ENCODE measurements at regions not wholly inside any gene's neighbourhood (a gene's known extent, or its start where the extent isn't known, plus 50 kb on each side); places are given as distances from the start of the nearest gene placed in this dataset.
"Not testable (repeated sequence)": the region's sequence is repeated elsewhere in the genome, so short reads cannot be mapped to it uniquely, and the experiment has no call there.

DNA sequence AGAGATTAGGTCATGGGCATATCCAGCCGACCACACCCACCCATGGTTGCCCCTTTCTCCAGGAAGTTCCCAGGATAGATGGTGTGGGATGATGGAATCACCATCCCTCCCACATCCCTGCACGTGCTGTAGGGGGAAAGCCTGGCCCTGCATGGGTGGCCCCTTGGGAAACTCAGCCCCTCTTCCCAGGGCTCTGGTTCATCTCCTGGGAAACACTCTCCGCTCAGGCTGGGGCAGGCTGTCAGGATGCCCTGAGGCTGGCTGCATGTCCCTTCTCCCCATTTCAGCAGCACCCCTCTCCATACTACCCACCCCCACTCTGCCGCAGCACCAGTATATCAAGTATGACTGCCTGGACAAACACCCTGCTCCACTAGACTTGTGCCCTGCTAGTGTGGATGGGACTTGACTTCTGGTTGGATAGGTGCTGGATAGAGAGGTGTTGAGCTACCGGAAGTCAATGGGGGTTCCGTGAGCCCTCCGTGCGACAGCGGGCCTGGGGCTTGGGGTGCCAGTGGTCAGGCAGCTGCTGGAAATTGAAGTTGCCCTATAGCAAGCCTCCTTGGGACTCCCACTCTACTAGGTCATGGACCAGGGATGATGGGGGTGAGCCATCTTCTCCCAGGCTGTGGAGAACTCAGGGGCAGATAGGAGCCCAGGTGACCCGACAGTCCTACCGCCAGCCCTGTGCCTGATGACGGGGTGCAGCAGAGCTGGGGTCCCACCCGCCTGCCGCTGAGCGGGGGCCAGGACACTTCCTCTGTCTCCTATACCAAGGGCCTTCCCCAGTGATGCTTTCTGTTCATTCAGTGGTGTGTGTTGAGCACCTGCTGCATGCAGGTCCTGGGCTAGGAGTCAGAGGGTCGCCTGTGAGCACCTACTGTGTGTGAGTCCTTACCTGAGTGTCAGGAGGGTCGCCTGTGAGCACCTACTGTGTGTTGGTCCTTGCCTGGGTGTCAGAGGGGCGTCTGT lies 69.4 kb upstream of the COL5A1 start:
- in situ Hi-C loops (cut with MboI; ENCODE audit: low sequenced_read_pairs), result no loop called here
- CTCF ChIA-PET, result no interaction called here
- peak overlapping the region; percentile 39 for H2AFZ ChIP-seq (replicated peaks; ENCODE audit: low read length, poor library complexity)

DNA sequence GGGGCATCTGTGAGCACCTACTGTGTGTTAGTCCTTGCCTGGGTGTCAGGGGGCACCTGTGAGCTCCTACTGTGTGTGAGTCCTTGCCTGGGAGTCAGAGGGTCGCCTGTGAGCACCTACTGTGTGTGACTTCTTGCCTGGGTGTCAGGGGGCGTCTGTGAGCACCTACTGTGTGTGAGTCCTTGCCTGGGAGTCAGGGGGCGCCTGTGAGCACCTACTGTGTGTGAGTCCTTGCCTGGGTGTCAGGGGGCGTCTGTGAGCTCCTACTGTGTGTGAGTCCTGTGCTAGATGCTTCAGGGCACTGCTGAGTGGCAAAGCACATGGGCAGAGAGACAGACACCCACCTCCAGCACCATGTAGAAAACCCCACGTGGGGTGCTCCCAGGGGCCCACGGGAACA lies 66.9 kb upstream of the COL5A1 start:
- H4K8ac ChIP-seq (ENCODE audit: low read depth in 2 of 2, low read length in 2 of 2); H3K4me2 ChIP-seq (ENCODE audit: low read depth, low read length); H3K9me1 ChIP-seq (ENCODE audit: insufficient read depth, low read length); H2BK5ac ChIP-seq (ENCODE audit: low read depth, low read length, poor library complexity, severe bottlenecking); BruUV-seq (replicated peaks); H3K9me3 ChIP-seq (ENCODE audit: control insufficient read depth, insufficient read depth, low read length); H3K27me3 ChIP-seq (ENCODE audit: control insufficient read depth, insufficient read depth, low read length); H3K36me3 ChIP-seq (ENCODE audit: control insufficient read depth, insufficient read depth, low read length); CTCF ChIA-PET; in situ Hi-C loops (cut with MboI; ENCODE audit: low sequenced_read_pairs); H3K56ac ChIP-seq (ENCODE audit: extremely low read depth, insufficient read depth, low read length); H2BK15ac ChIP-seq (ENCODE audit: low read depth, low read length); H3K79me1 ChIP-seq (ENCODE audit: low read depth in 1 of 2, low read length in 2 of 2); intact Hi-C loops (cut with micrococcal nuclease); ATAC-seq (ENCODE audit: low read depth); H2AK9ac ChIP-seq (replicated peaks; ENCODE audit: low read depth, low read length, poor library complexity); dilution Hi-C loops (cut with HindIII; ENCODE audit: low sequenced_read_pairs, unreplicated experiment); H3K4ac ChIP-seq (ENCODE audit: low read depth, low read length); H3K27ac ChIP-seq (ENCODE audit: insufficient read depth, low read length); DNase-seq; H2BK20ac ChIP-seq (ENCODE audit: low read depth, low read length); H3K4me3 ChIP-seq (ENCODE audit: insufficient read depth, low read depth, low read length); H4K20me1 ChIP-seq (ENCODE audit: insufficient read depth, low read length); POLR2A ChIA-PET (ENCODE audit: unreplicated experiment); H3K23ac ChIP-seq (ENCODE audit: low read depth, low read length); H3K9ac ChIP-seq (ENCODE audit: low read depth, low read length): not testable (repeated sequence)
- Histone ChIP-seq H4K91ac (ENCODE audit: insufficient read depth, low read depth, low read length) (peak overlapping the region; percentile 65; the same call in 1 of the 2 replicates), H3K18ac (ENCODE audit: low read depth, low read length) (peak overlapping the region; percentile 30), H2BK120ac (ENCODE audit: low read depth, low read length) (0 out of 2 replicates have a peak overlapping the region, but pooled peaks have one; percentile 30), H2AFZ (replicated peaks; ENCODE audit: low read length, poor library complexity) (peak overlapping the region; percentile 32), H2AK5ac (ENCODE audit: low read depth, low read length) (peak overlapping the region; percentile 49), H3K4me1 (ENCODE audit: control insufficient read depth, insufficient read depth, low read length) (peaks cover 15% of the 10 kb centered on the region), H4K5ac (ENCODE audit: low read depth, low read length) (peak overlapping the region; percentile 10), H3K14ac (replicated peaks; ENCODE audit: low read depth, low read length) (peak overlapping the region; percentile 40; the same call in 1 of the 2 replicates)
- WGBS, 2 experiments (ENCODE audit: extremely low coverage in 2 of 2, insufficient read length in 1 of 2), result no CpG with 5 or more reads among the region's 6 CpGs

More for the DNA sequence above, 69.4 kb upstream of the COL5A1 start:
- Histone ChIP-seq H3K4me2 (ENCODE audit: low read depth, low read length) (no peak overlapping the region), H3K56ac (ENCODE audit: extremely low read depth, insufficient read depth, low read length) (no peak overlapping the region), H3K9me1 (ENCODE audit: insufficient read depth, low read length) (peaks cover 9% of the 10 kb centered on the region), H3K4me3 (ENCODE audit: insufficient read depth, low read depth, low read length) (no peak overlapping the region), H3K27ac (ENCODE audit: insufficient read depth, low read length) (no peak overlapping the region), H3K23ac (ENCODE audit: low read depth, low read length) (no peak overlapping the region), H2AK9ac (replicated peaks; ENCODE audit: low read depth, low read length, poor library complexity) (no peak overlapping the region), H2BK20ac (ENCODE audit: low read depth, low read length) (no peak overlapping the region; the same call in 1 of the 2 replicates), H3K18ac (ENCODE audit: low read depth, low read length) (no peak overlapping the region), H2BK15ac (ENCODE audit: low read depth, low read length) (no peak overlapping the region), H3K4me1 (ENCODE audit: control insufficient read depth, insufficient read depth, low read length) (peaks cover 25% of the 10 kb centered on the region), H3K36me3 (ENCODE audit: control insufficient read depth, insufficient read depth, low read length) (no peaks in the 10 kb centered on the region), H2BK5ac (ENCODE audit: low read depth, low read length, poor library complexity, severe bottlenecking) (no peak overlapping the region), H3K9me3 (ENCODE audit: control insufficient read depth, insufficient read depth, low read length) (0 out of 2 replicates have a peak, but pooled peaks cover 1% of the 10 kb centered on the region), H3K9ac (ENCODE audit: low read depth, low read length) (no peak overlapping the region), H2AK5ac (ENCODE audit: low read depth, low read length) (no peak overlapping the region), H3K79me1 (ENCODE audit: low read depth in 1 of 2, low read length in 2 of 2) (no peaks in the 10 kb centered on the region), H4K91ac (ENCODE audit: insufficient read depth, low read depth, low read length) (no peak overlapping the region), H4K20me1 (ENCODE audit: insufficient read depth, low read length) (no peaks in the 10 kb centered on the region; the same call in 1 of the 2 replicates), H4K8ac (ENCODE audit: low read depth in 2 of 2, low read length in 2 of 2) (no peak overlapping the region), H3K4ac (ENCODE audit: low read depth, low read length) (no peak overlapping the region), H3K14ac (replicated peaks; ENCODE audit: low read depth, low read length) (no peak overlapping the region), H3K27me3 (ENCODE audit: control insufficient read depth, insufficient read depth, low read length) (no peaks in the 10 kb centered on the region), H2BK120ac (ENCODE audit: low read depth, low read length) (no peak overlapping the region; the same call in 1 of the 2 replicates), H4K5ac (ENCODE audit: low read depth, low read length) (no peak overlapping the region)
- BruUV-seq (replicated peaks), result no TSS peak
- intact Hi-C loops (cut with micrococcal nuclease), result no loop called here
- no peak for ATAC-seq (ENCODE audit: low read depth)
- TF ChIP-seq NFE2L2 (IDR thresholded peaks at IDR 0.05; ENCODE audit: low read depth, low read length) (no peak), BHLHE40 (IDR thresholded peaks at IDR 0.05; ENCODE audit: low read depth, low read length) (peak; percentile 52; the same call in 1 of the 2 replicates)
- DNase-seq, result no peak
- dilution Hi-C loops (cut with HindIII; ENCODE audit: low sequenced_read_pairs, unreplicated experiment), result no loop called here
- POLR2A ChIA-PET (ENCODE audit: unreplicated experiment), result no interaction called here
- 72% methylated on average over 3 of the region's 18 CpGs; no CpG with 5 or more reads in 1 of the 2 experiments for WGBS, 2 experiments (ENCODE audit: extremely low coverage in 2 of 2, insufficient read length in 1 of 2)

Data from IMR-90 (cell line).